ENCODE measurements at regions not wholly inside any gene's neighbourhood (a gene's known extent, or its start where the extent isn't known, plus 50 kb on each side); places are given as distances from the start of the nearest gene placed in this dataset.

GRCh38 chr15:87269566-87269965, 987.0 kb downstream of the NTRK3 start:
- TF ChIP-seq CTCF (conservative IDR thresholded peaks at IDR 0.05; ENCODE audit: low read depth, low read length) (no peak), EZH2 (IDR thresholded peaks at IDR 0.05; ENCODE audit: borderline replicate concordance, low read depth, low read length, poor library complexity, severe bottlenecking) (no peak)

All from A673 (cell line).